HCT116 (cell line): ENCODE measurements at regions not wholly inside any gene's neighbourhood (a gene's known extent, or its start where the extent isn't known, plus 50 kb on each side); places are given as distances from the start of the nearest gene placed in this dataset.

ENCODE experiments used
- ATAC-seq: fragments of 200-7000 bp; cut with Tn5 transposase; 2 replicates; pipeline ENCODE4 v1.9.1; 2020; ENCODE audit warnings: mild to moderate bottlenecking, moderate library complexity
- BruUV-seq: library from RNA; stranded (reverse); fragments of 400-500 nt; replicated peaks from 2 replicates; lab custom pipeline; 2021; lab: Mats Ljungman, UMichigan
- CTCF ChIA-PET: fragments of 300-600 bp; sonication (Branson Sonifier 250); formaldehyde crosslinking; loops from one replicate; lab custom pipeline; 2021; ENCODE audit warnings: antibody characterized with exemption; lab: Charles Lee
- POLR2A ChIA-PET: fragments of 300-600, 350-600 bp; sonication (Branson Sonifier 250); formaldehyde crosslinking; loops from one replicate; lab custom pipeline; 2021; ENCODE audit warnings: antibody characterized with exemption; lab: Charles Lee
- RAD21 ChIA-PET, 2 experiments: fragments of 300-600 bp; sonication (Branson Sonifier 250); formaldehyde crosslinking; loops; one replicate each; lab custom pipeline; 2023; ENCODE audit warnings: low total read pairs in 2 of 2; ENCODE audit not compliant: uncharacterized antibody in 2 of 2, unreplicated experiment in 2 of 2, low non-redundant PET in 1 of 2; lab: Charles Lee
- DNase-seq: peaks from one replicate; pipeline ENCODE4 v3.0.0-alpha.2; 2010; ENCODE audit warnings: low read depth, low spot score
- H2AFZ ChIP-seq: fragments of 200-600 bp; shearing (Covaris generic), sonication (generic); 2 replicates; pipeline ENCODE4 v1.6.1; 2017; ENCODE audit warnings: low read depth, mixed run types, mixed read lengths, antibody characterized with exemption, low read length; ENCODE audit not compliant: poor library complexity, severe bottlenecking
- H3K27ac ChIP-seq: 2 replicates; pipeline ENCODE4 v1.5.1; 2012; ENCODE audit warnings: low read depth, low read length
- H3K27me3 ChIP-seq: fragments of 200-600 bp; sonication (generic); 2 replicates; pipeline ENCODE4 v1.6.1; 2016; ENCODE audit warnings: mixed run types, low read length, mixed read lengths; ENCODE audit not compliant: insufficient read depth
- H3K36me3 ChIP-seq, 2 experiments: fragments of 200-500 bp in 1 of 2; fragments of 200-600 bp in 1 of 2; sonication (Bioruptor generic) in 1 of 2; sonication (generic) in 1 of 2; 2 replicates each; pipeline versions ENCODE4 v1.5.1 to v1.6.1; 2014 to 2016; ENCODE audit warnings: low read length in 2 of 2, inconsistent platforms in 1 of 2, mixed read lengths in 1 of 2, mixed run types in 1 of 2; ENCODE audit not compliant: insufficient read depth in 2 of 2, control insufficient read depth in 1 of 2
- H3K4me1 ChIP-seq, 2 experiments: fragments of 200-600 bp in 1 of 2; sonication (generic) in 1 of 2; 2 replicates each; pipeline versions ENCODE4 v1.5.1 to v1.6.1; 2012 to 2017; ENCODE audit warnings: low read length in 2 of 2, inconsistent platforms in 1 of 2, mild to moderate bottlenecking in 1 of 2, mixed read lengths in 1 of 2, mixed run types in 1 of 2, moderate library complexity in 1 of 2; ENCODE audit not compliant: insufficient read depth in 2 of 2, control insufficient read depth in 1 of 2
- H3K4me2 ChIP-seq: fragments of 200-600 bp; sonication (generic); 2 replicates; pipeline ENCODE4 v1.6.1; 2017; ENCODE audit warnings: mixed run types, low read length, mixed read lengths
- H3K4me3 ChIP-seq, 2 experiments: fragments of 200-600 bp in 1 of 2; sonication (generic) in 1 of 2; replicated peaks in 1 of 2; 2 replicates each; pipeline ENCODE4 v1.5.1; 2011 to 2016; ENCODE audit warnings: low read length in 2 of 2, control low read depth in 1 of 2, low read depth in 1 of 2, mild to moderate bottlenecking in 1 of 2, mixed read lengths in 1 of 2, mixed run types in 1 of 2
- H3K79me2 ChIP-seq: fragments of 200-600 bp; sonication (generic); 2 replicates; pipeline ENCODE4 v1.6.1; 2017; ENCODE audit warnings: mild to moderate bottlenecking, mixed run types, low read length, moderate library complexity, mixed read lengths; ENCODE audit not compliant: insufficient read depth
- H3K9ac ChIP-seq: fragments of 200-600 bp; sonication (generic); 2 replicates; pipeline ENCODE4 v1.6.1; 2016; ENCODE audit warnings: low read length, mixed read lengths
- H3K9me2 ChIP-seq: fragments of 200-600 bp; sonication (generic), shearing (Covaris generic); 2 replicates; pipeline ENCODE4 v1.6.1; 2017; ENCODE audit warnings: mixed run types, mild to moderate bottlenecking, moderate library complexity; ENCODE audit not compliant: insufficient read depth
- H3K9me3 ChIP-seq, 2 experiments: fragments of 200-500 bp in 1 of 2; fragments of 200-600 bp in 1 of 2; sonication (Bioruptor generic) in 1 of 2; sonication (generic) in 1 of 2; 2 replicates each; pipeline ENCODE4 v1.6.1; 2014 to 2017; ENCODE audit warnings: low read length in 2 of 2, mixed read lengths in 2 of 2, inconsistent platforms in 1 of 2, low read depth in 1 of 2, mild to moderate bottlenecking in 1 of 2, mixed run types in 1 of 2, moderate library complexity in 1 of 2; ENCODE audit not compliant: control insufficient read depth in 1 of 2, insufficient read depth in 1 of 2
- H4K20me1 ChIP-seq: fragments of 200-600 bp; sonication (generic), shearing (Covaris generic); 2 replicates; pipeline ENCODE4 v1.6.1; 2017; ENCODE audit warnings: mixed run types, mild to moderate bottlenecking, moderate library complexity; ENCODE audit not compliant: insufficient read depth
- EZH2 ChIP-seq: fragments of 200-600 bp; sonication (generic); IDR thresholded peaks from 2 replicates; pipeline ENCODE4 v1.6.1; 2017; ENCODE audit warnings: antibody characterized with exemption, mixed run types
- EZH2phosphoT487 ChIP-seq: fragments of 200-600 bp; IDR thresholded peaks from 2 replicates; pipeline ENCODE4 v1.6.1; 2018; ENCODE audit warnings: antibody characterized with exemption, borderline replicate concordance
- SP1 ChIP-seq: IDR thresholded peaks from 2 replicates; pipeline ENCODE4 v1.6.1; 2012; ENCODE audit warnings: low read depth
- SRF ChIP-seq: IDR thresholded peaks from 2 replicates; pipeline ENCODE4 v1.6.1; 2012; ENCODE audit warnings: low read depth
- intact Hi-C: fragments of 100-400 bp; cut with micrococcal nuclease; formaldehyde crosslinking; loops from 2 replicates; pipeline ENCODE4 v1.10.0; 2022

DNA sequence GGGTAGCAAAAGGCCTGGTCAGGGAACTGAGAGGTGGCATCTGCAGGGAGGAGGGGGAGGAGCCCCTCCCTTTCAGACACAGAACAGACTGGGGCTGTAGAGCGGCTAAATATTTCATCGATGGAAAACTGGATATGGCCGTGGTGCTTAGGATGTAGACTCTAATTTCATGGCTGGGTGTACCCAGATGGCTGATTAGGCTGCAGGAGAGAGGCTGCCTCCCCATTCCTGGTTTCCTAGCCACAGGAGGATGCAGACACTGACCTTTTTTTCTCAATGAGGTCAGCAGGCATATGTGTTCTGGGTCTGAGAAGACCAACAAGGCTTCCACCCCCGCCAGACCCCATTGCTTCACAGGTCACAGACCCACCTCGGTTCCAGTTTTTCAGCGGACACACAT, 58.1 kb upstream of the CALM2 start:
- Histone ChIP-seq H3K27ac (no peak overlapping the region), H3K4me1 (no peaks in the 10 kb centered on the region), H3K27me3 (peaks cover 5% of the 10 kb centered on the region; the same call in 1 of the 2 replicates), H4K20me1 (no peaks in the 10 kb centered on the region), H3K79me2 (no peaks in the 10 kb centered on the region), H3K9me2 (no peaks in the 10 kb centered on the region), H3K9me3 (no peaks in the 10 kb centered on the region), H3K36me3 (no peaks in the 10 kb centered on the region), H3K4me2 (no peak overlapping the region), H3K4me3 (no peak overlapping the region), H2AFZ (no peak overlapping the region), H3K9ac (no peak overlapping the region)
- ChIA-PET CTCF (no interaction called here), RAD21 (no interaction called here), POLR2A (no interaction called here)
- intact Hi-C loops: no loop called here
- ATAC-seq: no peak
- no peak for TF ChIP-seq EZH2
- TF ChIP-seq SRF: no peak
- BruUV-seq: no TSS peak
- DNase-seq: no peak

DNA sequence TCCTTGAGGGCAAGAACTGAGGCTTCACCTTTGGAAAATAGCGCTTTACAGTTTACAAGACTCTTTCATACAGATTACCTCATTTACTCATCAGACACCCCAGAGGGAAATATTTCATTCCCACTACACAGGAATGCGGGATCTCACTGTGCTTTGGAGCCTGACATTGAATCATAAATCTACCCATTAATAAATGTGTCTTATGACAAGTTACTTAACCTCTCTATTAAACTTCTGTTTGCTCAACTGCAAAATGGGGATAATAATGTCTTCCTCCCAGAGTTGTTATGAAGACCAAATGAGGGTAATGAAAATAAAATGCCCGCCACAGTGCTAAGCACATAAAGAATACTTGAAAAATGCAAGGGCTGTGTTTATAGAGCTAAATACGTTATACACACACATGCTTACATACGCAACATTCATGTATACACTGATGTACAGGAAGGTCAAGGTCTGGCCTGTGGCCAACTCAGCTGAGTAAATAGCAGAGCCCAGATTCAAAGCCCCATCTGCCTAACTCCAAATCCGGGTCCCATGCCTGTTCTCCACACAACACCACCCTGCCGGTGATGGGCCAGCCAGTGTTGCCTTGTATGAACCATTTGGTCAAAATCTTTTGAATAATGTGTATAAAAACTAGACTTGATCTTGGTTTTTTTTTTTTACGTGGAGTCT, 56.6 kb upstream of the CALM2 start:
- Histone ChIP-seq H3K36me3 (no peaks in the 10 kb centered on the region), H3K4me1 (no peaks in the 10 kb centered on the region), H3K9me3 (no peaks in the 10 kb centered on the region), H3K9ac (no peak overlapping the region), H3K79me2 (no peaks in the 10 kb centered on the region), H2AFZ (no peak overlapping the region), H3K27me3 (no peaks in the 10 kb centered on the region), H4K20me1 (no peaks in the 10 kb centered on the region), H3K27ac (no peak overlapping the region), H3K4me3 (no peak overlapping the region), H3K4me2 (no peak overlapping the region), H3K9me2 (no peaks in the 10 kb centered on the region)
- TF ChIP-seq SP1 (no peak), EZH2phosphoT487 (no peak), EZH2 (no peak)
- intact Hi-C loops: no loop called here
- BruUV-seq: no TSS peak
- no peak for DNase-seq
- no peak for ATAC-seq
- ChIA-PET POLR2A (no interaction called here), CTCF (no interaction called here), RAD21 (no interaction called here)
